Stimulated activated CD4-positive, alpha-beta T cell treated with anti-CD3 and anti-CD28 coated beads, Interleukin-12 subunit alpha, Interleukin-12 subunit beta, amount 100 ng/mL, for 4 hours (primary cell): ENCODE measurements at regions not wholly inside any gene's neighbourhood (a gene's known extent, or its start where the extent isn't known, plus 50 kb on each side); places are given as distances from the start of the nearest gene placed in this dataset.

ENCODE experiments used
- DNase-seq: peaks from one replicate; pipeline ENCODE4 v3.0.0-alpha.2; 2020

GRCh38 chr4:123575291-123575690, 178.7 kb downstream of the SPRY1 start:
- DNase-seq, result no peak

- no peak for DNase-seq
Measured at GRCh38 chr4:123577225-123577906, 180.8 kb downstream of the SPRY1 start.

- no peak for DNase-seq
Measured at GRCh38 chr4:123578276-123579029, 181.9 kb downstream of the SPRY1 start.

- DNase-seq, result no peak
Measured at GRCh38 chr4:123579961-123580360, 183.4 kb downstream of the SPRY1 start.

- DNase-seq, result no peak
Measured at GRCh38 chr4:123580981-123581664, 184.5 kb downstream of the SPRY1 start.

- no peak for DNase-seq
Measured at GRCh38 chr4:123581802-123582201, 185.2 kb downstream of the SPRY1 start.

- no peak for DNase-seq
Measured at GRCh38 chr4:123583043-123583442, 186.4 kb downstream of the SPRY1 start.

GRCh38 chr4:123585111-123585510, 188.5 kb downstream of the SPRY1 start:
- DNase-seq, result no peak

GRCh38 chr4:123587983-123588494, 191.4 kb downstream of the SPRY1 start:
- DNase-seq, result no peak

GRCh38 chr4:123588631-123589241, 192.1 kb downstream of the SPRY1 start:
- no peak for DNase-seq

GRCh38 chr4:123589301-123589700, 192.7 kb downstream of the SPRY1 start:
- DNase-seq, result no peak

- DNase-seq, result no peak
Measured at GRCh38 chr4:123591875-123592274, 195.3 kb downstream of the SPRY1 start.

GRCh38 chr4:123593655-123594054, 197.1 kb downstream of the SPRY1 start:
- DNase-seq, result no peak

GRCh38 chr4:123596805-123597204, 200.2 kb downstream of the SPRY1 start:
- no peak for DNase-seq

GRCh38 chr4:123597586-123597985, 201.0 kb downstream of the SPRY1 start:
- no peak for DNase-seq

GRCh38 chr4:123598331-123598730, 201.7 kb downstream of the SPRY1 start:
- no peak for DNase-seq

GRCh38 chr4:123599061-123599919, 202.7 kb downstream of the SPRY1 start:
- no peak for DNase-seq

- no peak for DNase-seq
Measured at GRCh38 chr4:123599920-123600810, 203.6 kb downstream of the SPRY1 start.

- no peak for DNase-seq
Measured at GRCh38 chr4:123600987-123601904, 204.7 kb downstream of the SPRY1 start.

- no peak for DNase-seq
Measured at GRCh38 chr4:123602007-123602406, 205.4 kb downstream of the SPRY1 start.
